Sigmoid colon (tissue), 4 donors: ENCODE measurements at regions not wholly inside any gene's neighbourhood (a gene's known extent, or its start where the extent isn't known, plus 50 kb on each side); places are given as distances from the start of the nearest gene placed in this dataset.

Experiments
- POLR2AphosphoS5 ChIP-seq, 4 donors: sonication (generic); formaldehyde crosslinking; IDR thresholded peaks; one replicate each; pipeline ENCODE4 v1.6.1; 2017; ENCODE audit warnings: antibody characterized with exemption in 4 of 4
- TF ChIP-seq, protein P1 (sequence below), 4 experiments: fragments of 450-650 bp in 3 of 4; fragments of 200-600 bp in 1 of 4; IDR thresholded peaks; one replicate each; pipeline ENCODE4 v1.5.1; 2016 to 2019; ENCODE audit warnings: antibody characterized with exemption in 4 of 4, mild to moderate bottlenecking in 3 of 4, moderate library complexity in 2 of 4

DNA sequence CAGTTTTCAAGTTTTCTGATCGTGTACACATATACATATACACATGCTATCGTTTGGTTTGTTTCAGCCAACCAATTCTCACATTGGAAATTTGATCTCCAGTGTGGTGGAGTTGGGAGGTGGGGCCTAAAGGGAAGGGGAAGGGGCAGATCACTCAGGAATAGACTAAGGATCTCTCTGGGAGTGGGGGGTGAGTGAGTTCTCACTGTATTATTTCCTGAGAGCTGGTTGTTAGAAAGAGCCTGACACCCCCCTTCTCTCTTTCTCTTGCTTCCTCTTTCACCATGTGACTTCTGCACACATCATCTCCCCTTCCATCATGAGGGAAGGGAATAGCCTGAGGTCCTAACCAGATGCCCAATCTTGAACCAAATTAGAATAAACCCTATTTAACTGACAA, 551.7 kb downstream of the MAT2B start:
- TF ChIP-seq, protein P1, sequence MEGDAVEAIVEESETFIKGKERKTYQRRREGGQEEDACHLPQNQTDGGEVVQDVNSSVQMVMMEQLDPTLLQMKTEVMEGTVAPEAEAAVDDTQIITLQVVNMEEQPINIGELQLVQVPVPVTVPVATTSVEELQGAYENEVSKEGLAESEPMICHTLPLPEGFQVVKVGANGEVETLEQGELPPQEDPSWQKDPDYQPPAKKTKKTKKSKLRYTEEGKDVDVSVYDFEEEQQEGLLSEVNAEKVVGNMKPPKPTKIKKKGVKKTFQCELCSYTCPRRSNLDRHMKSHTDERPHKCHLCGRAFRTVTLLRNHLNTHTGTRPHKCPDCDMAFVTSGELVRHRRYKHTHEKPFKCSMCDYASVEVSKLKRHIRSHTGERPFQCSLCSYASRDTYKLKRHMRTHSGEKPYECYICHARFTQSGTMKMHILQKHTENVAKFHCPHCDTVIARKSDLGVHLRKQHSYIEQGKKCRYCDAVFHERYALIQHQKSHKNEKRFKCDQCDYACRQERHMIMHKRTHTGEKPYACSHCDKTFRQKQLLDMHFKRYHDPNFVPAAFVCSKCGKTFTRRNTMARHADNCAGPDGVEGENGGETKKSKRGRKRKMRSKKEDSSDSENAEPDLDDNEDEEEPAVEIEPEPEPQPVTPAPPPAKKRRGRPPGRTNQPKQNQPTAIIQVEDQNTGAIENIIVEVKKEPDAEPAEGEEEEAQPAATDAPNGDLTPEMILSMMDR (IDR thresholded peaks at IDR 0.05) = no peak
- TF ChIP-seq POLR2AphosphoS5 (IDR thresholded peaks at IDR 0.05) = no peak
